Fibroblast of mammary gland (primary cell): ENCODE measurements at regions not wholly inside any gene's neighbourhood (a gene's known extent, or its start where the extent isn't known, plus 50 kb on each side); places are given as distances from the start of the nearest gene placed in this dataset.

Experiments
- DNase-seq: peaks from one replicate; pipeline ENCODE4 v3.0.0-alpha.2; 2010; ENCODE audit warnings: low read depth
- H3K4me3 ChIP-seq: 2 replicates; pipeline ENCODE4 v1.5.1; 2011; ENCODE audit warnings: low read depth, mild to moderate bottlenecking, low read length, moderate library complexity; ENCODE audit not compliant: control insufficient read depth
- CTCF ChIP-seq: conservative IDR thresholded peaks from 2 replicates; pipeline ENCODE4 v1.5.1; 2011; ENCODE audit warnings: low read depth, low read length, inconsistent platforms; ENCODE audit not compliant: control insufficient read depth, insufficient read depth

- no peak for TF ChIP-seq CTCF
- no peak for DNase-seq
- H3K4me3 ChIP-seq, result no peak overlapping the region
Observed at GRCh38 chr1:47521034-47521881, 83.4 kb downstream of the FOXD2 start.

GRCh38 chr1:47522935-47523834 lies 85.3 kb downstream of the FOXD2 start:
- no peak for TF ChIP-seq CTCF
- H3K4me3 ChIP-seq, result no peak overlapping the region
- DNase-seq, result no peak

- H3K4me3 ChIP-seq, result no peak overlapping the region
- TF ChIP-seq CTCF, result no peak
- no peak for DNase-seq
Observed at GRCh38 chr1:47523835-47524215, 86.0 kb downstream of the FOXD2 start.

DNA sequence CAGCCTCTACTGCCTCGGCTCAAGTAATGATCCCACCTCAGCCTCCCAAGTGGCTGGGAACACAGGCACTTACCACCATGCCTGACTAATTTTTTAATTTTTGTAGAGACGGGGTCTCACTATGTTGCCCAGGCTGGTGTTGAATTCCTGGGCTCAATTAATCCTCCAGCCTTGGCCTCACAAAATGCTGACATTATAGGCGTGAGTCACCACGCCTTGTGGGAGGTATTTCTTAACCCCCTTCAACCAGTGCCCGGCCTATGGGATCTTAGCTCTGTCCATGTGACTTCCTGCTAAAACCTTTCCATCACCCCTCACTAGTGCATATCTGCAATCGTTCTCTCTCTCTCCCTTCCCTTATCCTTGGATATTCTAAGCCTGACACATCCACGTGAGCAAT lies 86.4 kb downstream of the FOXD2 start:
- DNase-seq, result no peak

DNA sequence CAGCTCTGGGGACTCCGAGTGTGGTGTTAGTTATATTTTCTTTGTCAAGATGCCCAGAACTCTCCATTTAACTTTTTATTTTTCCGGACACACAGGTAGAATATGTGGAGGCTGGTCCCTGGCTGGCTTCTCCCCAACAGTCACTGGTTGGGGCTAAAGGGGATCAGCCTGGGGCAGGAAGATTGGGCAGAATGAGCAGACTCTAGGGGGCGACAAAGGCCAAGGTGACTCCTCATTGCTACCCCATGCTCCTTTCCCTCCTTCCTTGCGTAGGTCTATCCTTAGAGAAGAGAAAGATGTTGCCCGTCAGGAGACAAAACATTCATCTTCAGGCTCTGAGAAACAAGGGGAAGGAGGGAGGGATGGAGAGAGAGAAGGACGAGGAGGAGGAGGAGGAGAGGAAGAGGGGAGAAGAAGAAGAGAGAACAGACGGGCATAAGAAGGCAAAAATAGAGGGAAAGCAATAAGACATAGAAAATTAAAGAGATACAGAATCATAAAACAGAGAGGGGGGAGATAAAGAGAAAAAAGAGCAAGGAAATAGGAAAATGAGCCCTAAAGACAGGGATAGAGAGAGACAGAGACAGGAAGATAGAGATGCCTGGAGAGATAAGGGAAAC lies 89.9 kb downstream of the FOXD2 start:
- no peak for DNase-seq
- TF ChIP-seq CTCF, result peak; percentile 21
- no peak overlapping the region for H3K4me3 ChIP-seq

More for the DNA sequence above, 86.4 kb downstream of the FOXD2 start:
- no peak for TF ChIP-seq CTCF
- no peak overlapping the region for H3K4me3 ChIP-seq

DNA sequence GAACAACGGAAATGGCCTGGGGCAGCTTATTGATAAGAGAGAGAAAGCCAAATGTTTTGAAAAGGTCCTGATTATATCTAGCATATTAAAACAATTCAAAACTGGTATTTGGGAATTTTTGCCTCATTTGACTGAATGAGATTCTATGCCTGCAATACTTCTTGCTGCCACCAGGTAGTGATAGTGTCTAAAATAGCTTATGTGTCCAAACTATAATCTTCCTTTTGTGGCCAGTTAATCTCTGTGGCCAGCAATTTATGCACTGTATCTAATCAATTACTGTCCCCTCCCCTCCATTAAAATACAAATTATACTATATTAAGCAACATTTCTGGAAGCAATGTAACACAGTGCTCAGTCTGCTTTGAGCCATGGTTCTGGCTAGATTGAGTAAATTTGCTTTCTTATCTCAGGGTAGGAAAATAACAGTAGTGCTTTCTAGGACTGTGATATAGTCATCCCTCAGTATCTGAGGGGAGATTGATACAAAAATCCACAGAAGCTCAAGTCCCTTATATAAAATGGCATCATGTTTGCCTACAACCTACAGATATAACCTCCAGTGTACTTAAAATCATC lies 91.8 kb downstream of the FOXD2 start:
- DNase-seq, result no peak
- TF ChIP-seq CTCF, result peak; percentile 56
- no peak overlapping the region for H3K4me3 ChIP-seq
